ENCODE measurements at regions not wholly inside any gene's neighbourhood (a gene's known extent, or its start where the extent isn't known, plus 50 kb on each side); places are given as distances from the start of the nearest gene placed in this dataset.

DNA sequence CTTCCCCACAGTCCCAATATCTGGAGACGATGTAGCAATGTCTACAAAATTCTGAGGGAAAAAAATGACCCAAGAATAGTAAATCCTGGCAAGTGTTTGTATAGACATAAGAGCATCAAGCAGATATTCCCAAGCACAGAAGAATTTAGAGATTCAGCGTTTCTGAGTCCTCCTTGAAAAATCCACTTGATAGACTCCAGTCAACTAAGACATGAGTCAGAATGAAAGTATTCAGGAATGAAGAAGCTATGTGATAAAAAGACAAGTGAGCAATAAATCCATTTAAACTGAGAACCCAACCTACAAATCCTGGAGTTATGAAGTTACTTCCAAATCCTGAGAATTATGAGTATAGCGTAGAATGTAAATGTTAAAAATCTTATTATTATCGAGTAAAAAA lies 86.1 kb upstream of the NPY start:
- TF ChIP-seq EZH2 (IDR thresholded peaks at IDR 0.05) (no peak), POLR2AphosphoS5 (IDR thresholded peaks at IDR 0.05; ENCODE audit: low read depth, low read length) (no peak), SRF (IDR thresholded peaks at IDR 0.05; ENCODE audit: low read depth) (no peak), POLR2A (IDR thresholded peaks at IDR 0.05; ENCODE audit: borderline replicate concordance, extremely low read depth, insufficient read depth, insufficient read length) (no peak), SP1 (IDR thresholded peaks at IDR 0.05; ENCODE audit: low read depth) (no peak)
- TF ChIP-seq, protein P1, sequence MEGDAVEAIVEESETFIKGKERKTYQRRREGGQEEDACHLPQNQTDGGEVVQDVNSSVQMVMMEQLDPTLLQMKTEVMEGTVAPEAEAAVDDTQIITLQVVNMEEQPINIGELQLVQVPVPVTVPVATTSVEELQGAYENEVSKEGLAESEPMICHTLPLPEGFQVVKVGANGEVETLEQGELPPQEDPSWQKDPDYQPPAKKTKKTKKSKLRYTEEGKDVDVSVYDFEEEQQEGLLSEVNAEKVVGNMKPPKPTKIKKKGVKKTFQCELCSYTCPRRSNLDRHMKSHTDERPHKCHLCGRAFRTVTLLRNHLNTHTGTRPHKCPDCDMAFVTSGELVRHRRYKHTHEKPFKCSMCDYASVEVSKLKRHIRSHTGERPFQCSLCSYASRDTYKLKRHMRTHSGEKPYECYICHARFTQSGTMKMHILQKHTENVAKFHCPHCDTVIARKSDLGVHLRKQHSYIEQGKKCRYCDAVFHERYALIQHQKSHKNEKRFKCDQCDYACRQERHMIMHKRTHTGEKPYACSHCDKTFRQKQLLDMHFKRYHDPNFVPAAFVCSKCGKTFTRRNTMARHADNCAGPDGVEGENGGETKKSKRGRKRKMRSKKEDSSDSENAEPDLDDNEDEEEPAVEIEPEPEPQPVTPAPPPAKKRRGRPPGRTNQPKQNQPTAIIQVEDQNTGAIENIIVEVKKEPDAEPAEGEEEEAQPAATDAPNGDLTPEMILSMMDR (IDR thresholded peaks at IDR 0.05 in 2 of 3, conservative IDR thresholded peaks at IDR 0.05 in 1 of 3; ENCODE audit: borderline replicate concordance in 1 of 3, insufficient read depth in 1 of 3, low read depth in 2 of 3, low read length in 2 of 3), result no peak
